H1 (cell line): ENCODE measurements at regions not wholly inside any gene's neighbourhood (a gene's known extent, or its start where the extent isn't known, plus 50 kb on each side); places are given as distances from the start of the nearest gene placed in this dataset.
A peak's percentile ranks its signal among the peaks of the same experiment; 100 is the strongest.

Experiments used
- CTCF ChIA-PET: fragments of 300-600 bp; sonication (Branson Sonifier 250); formaldehyde crosslinking; loops from one replicate; lab custom pipeline; 2021; ENCODE audit not compliant: partially characterized antibody; lab: Charles Lee
- POLR2A ChIA-PET: fragments of 300-600 bp; sonication (Branson Sonifier 250); formaldehyde crosslinking; loops from one replicate; lab custom pipeline; 2021; ENCODE audit warnings: inconsistent platforms; ENCODE audit not compliant: partially characterized antibody; lab: Charles Lee
- DNase-seq, 2 experiments: peaks; one replicate each; pipeline versions ENCODE4 v3.0.0 to v3.0.0-alpha.2; 2010 to 2022; ENCODE audit warnings: low spot score in 2 of 2, low read depth in 1 of 2, mixed read lengths in 1 of 2
- FAIRE-seq: peaks from 2 replicates; lab custom pipeline; 2011; peaks lifted over from hg19 to GRCh38; lab: Jason Lieb, UNC
- H2AFZ ChIP-seq: 2 replicates; pipeline ENCODE4 v1.8.1; 2012; ENCODE audit warnings: low read length, inconsistent platforms
- H2AK5ac ChIP-seq: 2 replicates; pipeline ENCODE4 v1.6.1; 2013; ENCODE audit warnings: low read depth, low read length
- H2BK120ac ChIP-seq: replicated peaks from 2 replicates; pipeline ENCODE3; 2013; ENCODE audit warnings: low read depth, low read length, inconsistent platforms
- H2BK12ac ChIP-seq: 2 replicates; pipeline ENCODE4 v1.6.1; 2013; ENCODE audit warnings: low read depth, low read length
- H2BK15ac ChIP-seq: 2 replicates; pipeline ENCODE4 v1.6.1; 2013; ENCODE audit warnings: low read length
- H2BK20ac ChIP-seq: 2 replicates; pipeline ENCODE4 v1.6.1; 2013; ENCODE audit warnings: low read length
- H2BK5ac ChIP-seq: 2 replicates; pipeline ENCODE4 v1.6.1; 2013; ENCODE audit warnings: low read depth, low read length
- H3K14ac ChIP-seq: 2 replicates; pipeline ENCODE4 v1.6.1; 2013; ENCODE audit warnings: inconsistent platforms; ENCODE audit not compliant: insufficient read length
- H3K18ac ChIP-seq: 2 replicates; pipeline ENCODE4 v1.6.1; 2013; ENCODE audit warnings: low read length; ENCODE audit errors: extremely low read depth
- H3K23ac ChIP-seq: 2 replicates; pipeline ENCODE4 v1.6.1; 2013; ENCODE audit warnings: inconsistent platforms; ENCODE audit not compliant: insufficient read length
- H3K23me2 ChIP-seq: 2 replicates; pipeline ENCODE4 v1.6.1; 2013; ENCODE audit warnings: low read depth, low read length
- H3K27ac ChIP-seq: 2 replicates; pipeline ENCODE4 v1.6.1; 2011; ENCODE audit warnings: low read depth, low read length, inconsistent platforms
- H3K27me3 ChIP-seq, 4 experiments: replicated peaks in 1 of 4; 1 replicate in 1 of 4; 2 replicates in 3 of 4; pipeline versions ENCODE4 v1.6.1 to v1.8.1; 2011 to 2013; ENCODE audit warnings: low read length in 3 of 4, mild to moderate bottlenecking in 3 of 4, inconsistent platforms in 2 of 4, mixed read lengths in 2 of 4, moderate library complexity in 1 of 4; ENCODE audit not compliant: control insufficient read depth in 3 of 4, insufficient read depth in 3 of 4; ENCODE audit errors: extremely low read depth in 1 of 4
- H3K36me3 ChIP-seq, 4 experiments: 2 replicates each; pipeline versions ENCODE4 v1.6.1 to v1.8.1; 2011 to 2013; ENCODE audit warnings: mild to moderate bottlenecking in 4 of 4, low read length in 3 of 4, moderate library complexity in 2 of 4, control low read depth in 1 of 4, inconsistent platforms in 1 of 4; ENCODE audit not compliant: insufficient read depth in 4 of 4, control insufficient read depth in 2 of 4
- H3K4ac ChIP-seq: replicated peaks from 2 replicates; pipeline ENCODE3; 2013; ENCODE audit warnings: low read length, low read depth, mixed read lengths, inconsistent platforms; ENCODE audit not compliant: insufficient read length
- H3K4me1 ChIP-seq, 4 experiments: replicated peaks in 1 of 4; 1 replicate in 1 of 4; 2 replicates in 3 of 4; pipeline versions ENCODE4 v1.6.1 to v1.8.1; 2011 to 2013; ENCODE audit warnings: low read length in 3 of 4, inconsistent platforms in 2 of 4, mixed read lengths in 1 of 4; ENCODE audit not compliant: insufficient read depth in 4 of 4, control insufficient read depth in 3 of 4
- H3K4me2 ChIP-seq, 2 experiments: 2 replicates each; pipeline versions ENCODE4 v1.6.1 to v1.8.1; 2011 to 2013; ENCODE audit warnings: low read depth in 2 of 2, low read length in 2 of 2, control low read depth in 1 of 2, inconsistent platforms in 1 of 2, mild to moderate bottlenecking in 1 of 2; ENCODE audit not compliant: insufficient read depth in 1 of 2
- H3K4me3 ChIP-seq, 4 experiments: fragments of 200-600, 300-600 bp in 1 of 4; sonication (generic), shearing (Covaris generic), sonication (Bioruptor Twin) in 1 of 4; 2 replicates each; pipeline versions ENCODE4 v1.5.1 to v1.8.1; 2011 to 2016; ENCODE audit warnings: low read length in 4 of 4, low read depth in 3 of 4, control low read depth in 2 of 4, inconsistent platforms in 2 of 4, mild to moderate bottlenecking in 2 of 4, mixed read lengths in 1 of 4, moderate library complexity in 1 of 4; ENCODE audit not compliant: insufficient read depth in 2 of 4; ENCODE audit errors: extremely low read depth in 1 of 4
- H3K56ac ChIP-seq: replicated peaks from 2 replicates; pipeline ENCODE3; 2013; ENCODE audit warnings: low read depth, mild to moderate bottlenecking, mixed read lengths, low read length, inconsistent platforms; ENCODE audit not compliant: insufficient read length
- H3K79me1 ChIP-seq: 2 replicates; pipeline ENCODE4 v1.6.1; 2013; ENCODE audit warnings: low read depth, low read length, control low read depth
- H3K79me2 ChIP-seq, 2 experiments: 2 replicates each; pipeline versions ENCODE4 v1.6.1 to v1.8.1; 2012 to 2013; ENCODE audit warnings: low read length in 2 of 2, mild to moderate bottlenecking in 2 of 2, inconsistent platforms in 1 of 2; ENCODE audit not compliant: insufficient read depth in 2 of 2, control insufficient read depth in 1 of 2
- H3K9ac ChIP-seq, 4 experiments: replicated peaks in 1 of 4; 1 replicate in 1 of 4; 2 replicates in 3 of 4; pipeline versions ENCODE4 v1.6.1 to v1.8.1; 2011 to 2013; ENCODE audit warnings: low read depth in 3 of 4, low read length in 3 of 4, control low read depth in 2 of 4, mild to moderate bottlenecking in 2 of 4, moderate library complexity in 2 of 4, inconsistent platforms in 1 of 4; ENCODE audit errors: extremely low read depth in 1 of 4
- H3K9me3 ChIP-seq, 2 experiments: 2 replicates each; pipeline versions ENCODE4 v1.6.1 to v1.8.1; 2012 to 2013; ENCODE audit warnings: mild to moderate bottlenecking in 2 of 2, moderate library complexity in 2 of 2, control low read depth in 1 of 2, inconsistent platforms in 1 of 2, low read depth in 1 of 2, low read length in 1 of 2, mixed read lengths in 1 of 2; ENCODE audit not compliant: insufficient read depth in 2 of 2
- H4K20me1 ChIP-seq, 2 experiments: replicated peaks in 1 of 2; 2 replicates each; pipeline versions ENCODE3 to v1.8.1; 2011 to 2013; ENCODE audit warnings: inconsistent platforms in 2 of 2, low read length in 2 of 2, mild to moderate bottlenecking in 1 of 2; ENCODE audit not compliant: insufficient read depth in 2 of 2, control insufficient read depth in 1 of 2
- H4K5ac ChIP-seq: 2 replicates; pipeline ENCODE4 v1.6.1; 2013; ENCODE audit warnings: low read length, low read depth, mixed read lengths, inconsistent platforms; ENCODE audit not compliant: insufficient read length
- H4K8ac ChIP-seq: 2 replicates; pipeline ENCODE4 v1.8.0; 2013; ENCODE audit warnings: mild to moderate bottlenecking, moderate library complexity, low read length, inconsistent platforms; ENCODE audit not compliant: insufficient read depth; ENCODE audit errors: extremely low read depth
- H4K91ac ChIP-seq: replicated peaks from 2 replicates; pipeline ENCODE3; 2013; ENCODE audit warnings: low read length, mixed read lengths, inconsistent platforms; ENCODE audit not compliant: insufficient read length
- GTF2F1 ChIP-seq: IDR thresholded peaks from 2 replicates; pipeline ENCODE4 v1.6.1; 2012; ENCODE audit warnings: low read depth, low read length, improper control_type of control experiment, borderline replicate concordance
- RAD21 ChIP-seq, 2 experiments: IDR thresholded peaks in 1 of 2; conservative IDR thresholded peaks in 1 of 2; 2 replicates each; pipeline ENCODE4 v1.6.1; 2011; ENCODE audit warnings: low read depth in 2 of 2, low read length in 2 of 2, improper control_type of control experiment in 1 of 2, inconsistent platforms in 1 of 2, mild to moderate bottlenecking in 1 of 2, moderate library complexity in 1 of 2
- WGBS, 2 experiments: shearing (Covaris generic) in 1 of 2; methylation state at CpG; one replicate each; pipeline versions ENCODE4 v1.1.6 to v1.1.7; 2013 to 2015; ENCODE audit warnings: low lambda C conversion rate in 2 of 2, mixed read lengths in 2 of 2, inconsistent platforms in 1 of 2, low coverage in 1 of 2, missing lambda C conversion rate in 1 of 2; ENCODE audit not compliant: insufficient replicate concordance in 2 of 2, insufficient coverage in 1 of 2, insufficient read length in 1 of 2; ENCODE audit errors: extremely low coverage in 1 of 2, missing lambda C conversion rate in 1 of 2; 5-methylcytosine and 5-hydroxymethylcytosine counted together

DNA sequence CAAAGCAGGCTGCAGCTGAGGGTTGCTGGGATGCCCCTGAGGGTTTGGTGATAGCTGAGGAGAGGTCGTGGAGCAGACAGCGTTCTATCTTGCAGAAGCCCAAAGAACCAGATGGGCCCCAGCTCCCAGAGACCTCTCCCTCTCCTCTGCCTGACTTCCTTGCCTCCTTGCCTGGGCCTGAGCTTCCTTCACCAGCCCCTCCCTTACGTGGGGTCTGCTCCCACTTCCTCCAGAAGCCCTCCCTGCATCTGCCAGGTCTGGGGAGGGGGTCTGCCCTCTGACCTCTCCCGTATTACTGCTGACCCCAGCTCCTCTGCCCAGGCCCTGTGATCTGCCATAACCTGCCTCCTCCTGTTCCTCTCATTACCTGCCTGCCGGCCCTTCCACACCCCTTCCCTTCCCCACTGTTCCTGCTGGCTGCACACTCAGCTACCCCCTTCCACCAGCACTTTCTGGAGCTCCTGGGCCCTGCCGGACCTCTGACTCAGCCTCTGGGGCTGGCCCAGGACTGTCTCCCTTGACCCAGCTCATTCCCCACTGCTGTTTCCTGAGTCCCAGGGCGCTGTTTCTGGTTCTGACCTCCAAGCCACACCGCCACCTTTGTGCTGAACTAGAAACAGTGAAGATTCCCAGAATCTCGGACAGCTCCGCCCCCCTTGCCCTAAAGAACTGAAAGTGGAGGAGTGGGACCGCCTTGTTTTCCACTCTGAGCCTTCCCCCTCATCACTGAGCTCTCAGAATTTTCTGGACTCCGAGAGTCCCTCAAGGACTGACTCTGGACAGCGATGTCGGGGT is 237.7 kb upstream of the C1orf174 start:
- no peak overlapping the region for H3K14ac ChIP-seq
- DNase-seq (no peak), FAIRE-seq (no peak)
- H3K23ac ChIP-seq, result no peak overlapping the region
- H4K91ac ChIP-seq, result no peak overlapping the region
- H3K4me2 ChIP-seq, result no peak overlapping the region
- no peaks in the 10 kb centered on the region for H4K20me1 ChIP-seq
- H3K36me3 ChIP-seq, result no peaks in the 10 kb centered on the region
- H3K4me1 ChIP-seq, result peaks cover 0 to 5% (median 2%) of the 10 kb centered on the region in 4 experiments; a peak in 2 of 7 replicates
- no peaks in the 10 kb centered on the region for H3K79me1 ChIP-seq
- POLR2A ChIA-PET, result no interaction called here
- 0 out of 2 replicates have a peak overlapping the region, but pooled peaks have one; percentile 27 for H2BK12ac ChIP-seq
- no peaks in the 10 kb centered on the region for H3K9me3 ChIP-seq
- H3K18ac ChIP-seq, result no peak overlapping the region
- CTCF ChIA-PET, result interaction anchor here (1.0 to 1.1 kb wide), 2 partner anchors 25 to 153 kb away, joined by 3 read pairs; no protein-coding TSS in a partner anchor
- H4K8ac ChIP-seq, result no peak overlapping the region
- no peaks in the 10 kb centered on the region for H3K27me3 ChIP-seq
- H2BK120ac ChIP-seq, result no peak overlapping the region
- no peak overlapping the region for H3K9ac ChIP-seq
- WGBS, 2 experiments, result 84% methylated on average over 13 of the region's 14 CpGs; no CpG with 5 or more reads in 1 of the 2 experiments
- H3K4ac ChIP-seq, result no peak overlapping the region
- no peak overlapping the region for H4K5ac ChIP-seq
- no peak overlapping the region for H3K4me3 ChIP-seq
- no peak overlapping the region for H2BK15ac ChIP-seq
- peaks cover 7% of the 10 kb centered on the region; the same call in 1 of the 2 replicates for H3K23me2 ChIP-seq
- no peak overlapping the region for H2BK5ac ChIP-seq
- peak overlapping the region; percentile 34; the same call in 1 of the 2 replicates for H2AFZ ChIP-seq
- no peak overlapping the region for H3K27ac ChIP-seq
- H3K56ac ChIP-seq, result no peak overlapping the region
- TF ChIP-seq RAD21 (IDR thresholded peaks at IDR 0.05 in 1 of 2, conservative IDR thresholded peaks at IDR 0.05 in 1 of 2; ENCODE audit: low read depth in 2 of 2, low read length in 2 of 2), result peak in 1 of 2 experiments; percentile 18; a peak in 1 of 4 replicates
- no peak for TF ChIP-seq GTF2F1
- H3K79me2 ChIP-seq, result no peaks in the 10 kb centered on the region
- H2BK20ac ChIP-seq, result no peak overlapping the region
- H2AK5ac ChIP-seq, result no peak overlapping the region
